GM18861 (cell line): ENCODE measurements at regions not wholly inside any gene's neighbourhood (a gene's known extent, or its start where the extent isn't known, plus 50 kb on each side); places are given as distances from the start of the nearest gene placed in this dataset.
"Not testable (repeated sequence)": the region's sequence is repeated elsewhere in the genome, so short reads cannot be mapped to it uniquely, and the experiment has no call there.

Experiments
- ATAC-seq: cut with Tn5 transposase; IDR thresholded peaks from one replicate; pipeline ENCODE4 v1.9.1; 2021; ENCODE audit not compliant: unreplicated experiment

GRCh38 chr3:80010021-80010571 is 242.3 kb upstream of the ROBO1 start:
- ATAC-seq, result no peak

- no peak for ATAC-seq
These were observed 239.7 kb upstream of the ROBO1 start for GRCh38 chr3:80007522-80007921.

GRCh38 chr3:80006315-80006714 is 238.5 kb upstream of the ROBO1 start:
- no peak for ATAC-seq

GRCh38 chr3:80000022-80000421 is 232.2 kb upstream of the ROBO1 start:
- ATAC-seq, result no peak

- no peak for ATAC-seq
These were observed 226.6 kb upstream of the ROBO1 start for GRCh38 chr3:79994397-79994796.

GRCh38 chr3:79986338-79986737 is 218.5 kb upstream of the ROBO1 start:
- ATAC-seq, result no peak

DNA sequence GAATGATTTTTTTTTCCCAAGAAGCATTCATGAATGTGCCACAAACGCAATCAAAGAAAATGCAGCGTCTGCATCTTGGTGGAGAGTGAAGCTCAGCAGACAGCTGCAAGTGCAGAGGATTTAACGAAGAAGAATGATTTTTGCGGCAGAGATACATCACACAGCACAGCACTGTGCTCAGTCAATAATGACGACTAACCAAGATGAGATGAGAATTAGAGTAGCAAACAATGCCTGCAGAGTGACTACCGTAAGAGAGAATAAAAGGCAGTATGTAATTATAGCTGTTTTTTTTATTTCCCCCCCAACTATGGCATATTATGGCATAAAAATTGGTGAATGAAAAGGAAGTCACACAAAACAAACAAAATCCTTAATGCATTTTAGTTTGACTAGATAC is 218.0 kb upstream of the ROBO1 start:
- ATAC-seq, result no peak

DNA sequence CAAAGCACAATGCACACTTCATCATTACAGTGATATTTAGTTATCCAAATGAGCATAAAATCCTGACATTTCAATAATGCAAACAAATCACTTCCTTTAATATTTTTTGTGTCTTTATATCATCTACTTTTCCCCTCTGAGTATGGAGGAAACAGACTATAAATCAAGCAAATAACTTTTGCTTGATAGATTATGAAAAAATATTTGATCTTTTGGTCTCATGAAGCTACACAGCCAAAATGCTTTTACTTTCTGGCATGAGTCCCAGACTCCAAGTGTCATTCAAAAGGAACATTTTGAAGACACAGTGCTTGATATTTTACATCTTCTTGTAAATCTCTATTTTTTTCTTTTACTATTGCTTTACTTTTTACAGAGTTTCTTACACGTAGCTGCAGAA is 215.3 kb upstream of the ROBO1 start:
- no peak for ATAC-seq

GRCh38 chr3:79979990-79980389 is 212.2 kb upstream of the ROBO1 start:
- ATAC-seq, result no peak

DNA sequence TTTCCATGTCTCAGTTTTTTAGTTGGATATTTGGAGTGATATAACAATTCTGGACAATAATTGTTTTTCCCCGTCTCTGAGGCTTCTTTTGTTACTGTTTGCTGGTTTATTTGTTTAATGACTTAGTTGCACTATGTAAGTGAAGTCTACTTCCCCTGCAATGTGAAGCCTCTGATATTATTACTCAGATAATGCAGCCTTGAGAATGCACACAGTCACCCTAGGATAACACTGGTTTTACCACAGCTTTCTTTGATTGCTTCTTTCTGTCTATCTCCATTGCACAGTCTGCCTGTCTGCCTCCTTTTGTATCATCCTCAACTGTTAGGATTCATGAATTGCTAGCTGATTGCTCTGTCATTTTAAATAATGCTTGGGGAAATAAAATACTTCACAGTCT is 208.7 kb upstream of the ROBO1 start:
- no peak for ATAC-seq

DNA sequence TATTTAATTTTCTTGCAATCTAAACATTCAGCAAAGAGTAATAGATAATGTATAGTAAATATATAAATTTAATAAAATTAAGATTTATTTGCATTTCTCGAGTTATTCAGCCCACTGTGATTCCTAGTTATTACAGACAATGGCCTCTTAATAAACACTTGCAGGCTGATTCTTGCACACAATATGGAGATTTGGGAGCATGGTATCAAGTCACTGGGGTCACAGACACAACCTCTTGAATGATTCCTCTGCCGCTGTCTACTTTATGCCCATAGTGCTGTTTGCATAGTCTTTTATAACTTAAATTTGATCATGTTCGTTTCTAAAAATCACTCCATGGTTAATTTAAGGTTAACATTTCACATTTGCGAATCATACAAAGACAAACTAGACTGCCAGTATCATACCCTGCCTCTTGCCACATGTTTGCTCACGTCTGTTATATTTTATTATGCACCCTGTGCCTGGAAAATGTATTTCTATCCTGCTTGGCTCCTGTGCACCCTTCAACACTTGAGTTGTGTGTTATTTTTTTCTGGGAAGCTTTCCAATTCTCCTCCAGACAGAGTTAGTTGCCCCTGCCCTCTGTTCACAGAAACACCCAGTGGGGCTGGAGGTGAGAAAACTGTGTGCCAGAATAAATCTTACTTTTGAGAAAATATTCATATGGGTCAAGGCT is 206.3 kb upstream of the ROBO1 start:
- ATAC-seq, result no peak

GRCh38 chr3:79973482-79973881 is 205.7 kb upstream of the ROBO1 start:
- ATAC-seq, result no peak

- no peak for ATAC-seq
These were observed 200.6 kb upstream of the ROBO1 start for GRCh38 chr3:79968418-79968817.

- ATAC-seq, result no peak
These were observed 192.8 kb upstream of the ROBO1 start for GRCh38 chr3:79960594-79960993.

GRCh38 chr3:79957066-79957465 is 189.3 kb upstream of the ROBO1 start:
- ATAC-seq, result no peak

DNA sequence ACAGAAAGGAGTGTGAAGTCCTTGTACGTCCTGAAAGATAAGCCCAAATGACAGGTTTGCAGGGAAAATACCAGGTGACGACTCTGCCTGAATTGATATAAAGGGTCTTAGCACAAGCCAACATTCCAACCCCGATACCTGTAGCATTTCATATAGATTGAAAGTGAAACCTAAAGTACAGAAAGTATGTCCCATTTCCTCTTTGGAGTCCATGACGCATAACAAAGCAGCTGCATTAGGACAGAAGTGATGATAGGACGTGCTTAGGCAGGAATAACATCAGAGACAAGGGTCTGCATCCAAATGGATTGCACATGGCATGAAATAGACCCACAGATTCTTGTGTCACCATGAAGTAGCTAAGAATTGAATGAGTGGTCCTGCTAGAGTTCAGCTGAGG is 187.0 kb upstream of the ROBO1 start:
- no peak for ATAC-seq

DNA sequence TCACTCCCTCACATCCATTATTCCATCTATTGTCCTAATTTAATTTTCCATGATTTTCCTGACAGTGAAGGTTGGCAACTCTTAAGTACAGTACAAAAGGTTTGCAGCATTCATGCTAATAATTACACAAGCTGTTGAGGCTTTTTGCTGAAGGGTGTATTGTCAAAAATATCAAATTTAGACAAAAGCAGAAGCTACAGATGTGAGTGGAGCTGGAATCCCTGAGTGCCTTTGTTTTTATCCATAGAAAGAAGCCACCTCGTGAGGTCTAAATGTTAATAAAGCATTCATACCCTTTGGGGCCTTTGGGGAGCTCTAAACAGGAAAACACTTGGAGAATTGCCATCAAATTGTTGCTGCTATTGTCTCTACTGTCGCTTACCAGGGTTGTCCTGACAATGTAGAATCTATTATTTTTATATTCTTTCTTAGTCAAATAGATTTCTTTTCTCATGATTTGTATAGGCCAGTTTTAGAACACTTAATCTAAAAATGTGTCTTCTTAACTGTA is 185.8 kb upstream of the ROBO1 start:
- no peak for ATAC-seq

- ATAC-seq, result not testable (repeated sequence)
These were observed 183.6 kb upstream of the ROBO1 start for GRCh38 chr3:79951426-79951825.

DNA sequence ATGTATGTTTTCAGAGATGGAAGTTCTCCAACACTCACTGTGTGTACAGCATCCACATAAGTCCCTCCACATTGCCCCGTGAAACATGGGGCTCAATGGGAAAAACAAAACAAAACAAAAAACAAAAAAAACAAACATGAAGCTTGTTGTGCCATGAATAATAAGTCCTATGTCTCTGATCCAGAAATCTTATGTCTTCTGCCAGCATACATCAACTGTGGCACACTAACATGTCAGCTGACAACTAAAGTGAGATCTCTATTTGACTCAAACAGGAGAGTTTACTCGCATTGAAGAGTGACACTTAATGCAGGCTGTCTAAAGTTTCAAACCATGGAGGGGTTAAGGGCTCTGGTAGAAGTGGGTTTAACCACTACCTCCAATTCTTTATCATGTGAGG is 180.2 kb upstream of the ROBO1 start:
- ATAC-seq, result no peak

GRCh38 chr3:79947469-79947868 is 179.7 kb upstream of the ROBO1 start:
- ATAC-seq, result no peak

- ATAC-seq, result no peak
These were observed 169.8 kb upstream of the ROBO1 start for GRCh38 chr3:79937567-79937966.

DNA sequence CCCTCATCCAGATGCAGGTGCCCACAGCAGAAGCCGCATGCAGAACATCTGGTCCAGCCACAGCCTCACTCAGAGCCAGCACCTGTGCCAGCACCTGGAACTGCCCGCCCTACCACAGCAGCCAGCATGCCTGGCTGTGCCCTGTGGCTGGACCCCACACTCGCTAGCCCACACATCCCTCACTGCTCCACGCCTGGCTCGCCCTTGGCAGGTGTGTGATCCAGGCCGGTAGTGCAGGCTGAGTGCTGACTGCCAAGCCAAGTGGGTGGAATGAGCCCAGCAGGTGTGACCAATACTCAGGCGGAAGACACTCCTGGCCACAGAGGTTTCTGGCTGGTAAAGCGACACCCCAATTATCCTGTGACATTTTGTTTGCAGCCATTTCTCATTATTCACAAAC is 162.4 kb upstream of the ROBO1 start:
- ATAC-seq, result no peak
